ENCODE measurements at regions not wholly inside any gene's neighbourhood (a gene's known extent, or its start where the extent isn't known, plus 50 kb on each side); places are given as distances from the start of the nearest gene placed in this dataset.

DNA sequence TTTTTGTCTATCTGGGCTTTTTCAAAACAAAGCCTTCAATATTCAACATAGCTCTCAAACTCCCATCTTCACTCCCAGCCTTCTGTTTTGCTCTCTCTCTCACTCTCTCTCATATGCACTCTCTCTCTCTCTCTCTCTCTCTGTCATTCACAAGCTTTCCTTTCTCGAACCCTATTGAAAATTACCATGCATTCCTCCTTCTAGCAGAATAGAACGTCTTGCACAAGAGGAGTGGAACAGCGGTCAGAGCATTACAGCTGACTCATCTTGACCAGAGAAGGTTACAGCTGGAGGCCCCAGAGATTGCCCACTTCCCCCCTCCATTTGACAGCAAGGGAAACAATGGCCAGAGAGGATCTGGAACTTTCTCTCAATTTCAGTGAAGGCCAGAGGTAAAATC lies 51.0 kb upstream of the LIFR start:
- ATAC-seq (no peak), DNase-seq (no peak)
- H3K36me3 ChIP-seq (ENCODE audit: low read depth) = no peaks in the 10 kb centered on the region

DNA sequence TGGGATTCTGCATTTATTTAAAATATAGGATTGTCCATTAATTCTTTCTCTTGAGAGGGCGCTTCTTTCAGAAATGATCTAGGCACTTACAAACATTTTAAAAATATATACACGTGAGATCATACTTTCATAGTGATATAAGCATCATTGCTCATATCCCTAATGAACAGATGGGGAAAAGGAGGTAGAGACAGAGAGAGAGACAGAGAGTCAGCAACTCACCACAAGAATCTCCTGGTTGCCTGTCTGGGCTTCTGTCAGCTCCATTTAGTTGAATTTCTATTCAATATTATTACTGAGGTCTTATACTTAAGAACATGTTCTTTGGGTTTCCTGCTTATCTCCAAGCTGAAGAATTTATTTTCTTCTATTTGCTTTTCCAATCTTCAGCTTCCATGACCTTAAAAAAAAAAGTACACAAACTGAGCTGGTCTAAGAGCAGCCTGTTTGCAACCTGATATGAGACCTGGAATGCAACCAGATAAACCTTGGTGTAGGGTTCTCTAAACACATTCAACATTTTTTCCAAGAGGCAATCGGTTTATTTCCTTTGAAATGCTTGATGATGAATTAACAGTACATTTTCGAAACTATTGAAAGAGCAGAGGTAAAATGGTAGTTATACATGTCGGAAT lies 51.6 kb upstream of the LIFR start:
- TF ChIP-seq, protein P1, sequence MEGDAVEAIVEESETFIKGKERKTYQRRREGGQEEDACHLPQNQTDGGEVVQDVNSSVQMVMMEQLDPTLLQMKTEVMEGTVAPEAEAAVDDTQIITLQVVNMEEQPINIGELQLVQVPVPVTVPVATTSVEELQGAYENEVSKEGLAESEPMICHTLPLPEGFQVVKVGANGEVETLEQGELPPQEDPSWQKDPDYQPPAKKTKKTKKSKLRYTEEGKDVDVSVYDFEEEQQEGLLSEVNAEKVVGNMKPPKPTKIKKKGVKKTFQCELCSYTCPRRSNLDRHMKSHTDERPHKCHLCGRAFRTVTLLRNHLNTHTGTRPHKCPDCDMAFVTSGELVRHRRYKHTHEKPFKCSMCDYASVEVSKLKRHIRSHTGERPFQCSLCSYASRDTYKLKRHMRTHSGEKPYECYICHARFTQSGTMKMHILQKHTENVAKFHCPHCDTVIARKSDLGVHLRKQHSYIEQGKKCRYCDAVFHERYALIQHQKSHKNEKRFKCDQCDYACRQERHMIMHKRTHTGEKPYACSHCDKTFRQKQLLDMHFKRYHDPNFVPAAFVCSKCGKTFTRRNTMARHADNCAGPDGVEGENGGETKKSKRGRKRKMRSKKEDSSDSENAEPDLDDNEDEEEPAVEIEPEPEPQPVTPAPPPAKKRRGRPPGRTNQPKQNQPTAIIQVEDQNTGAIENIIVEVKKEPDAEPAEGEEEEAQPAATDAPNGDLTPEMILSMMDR (IDR thresholded peaks at IDR 0.05) = no peak
- H3K4me3 ChIP-seq = no peak overlapping the region
- intact Hi-C loops (cut with DNase I, micrococcal nuclease) = no loop called here
- no peak for ATAC-seq
- no peaks in the 10 kb centered on the region for H3K9me3 ChIP-seq
- H3K4me1 ChIP-seq (ENCODE audit: low read depth) = no peaks in the 10 kb centered on the region
- no peaks in the 10 kb centered on the region for H3K36me3 ChIP-seq (ENCODE audit: low read depth)
- no peak for DNase-seq

More for the DNA sequence above, 51.0 kb upstream of the LIFR start:
- Histone ChIP-seq H3K4me3 (no peak overlapping the region), H3K4me1 (ENCODE audit: low read depth) (no peaks in the 10 kb centered on the region), H3K9me3 (no peaks in the 10 kb centered on the region)
- intact Hi-C loops (cut with DNase I, micrococcal nuclease) = no loop called here
- TF ChIP-seq, protein P1 (IDR thresholded peaks at IDR 0.05) = no peak

DNA sequence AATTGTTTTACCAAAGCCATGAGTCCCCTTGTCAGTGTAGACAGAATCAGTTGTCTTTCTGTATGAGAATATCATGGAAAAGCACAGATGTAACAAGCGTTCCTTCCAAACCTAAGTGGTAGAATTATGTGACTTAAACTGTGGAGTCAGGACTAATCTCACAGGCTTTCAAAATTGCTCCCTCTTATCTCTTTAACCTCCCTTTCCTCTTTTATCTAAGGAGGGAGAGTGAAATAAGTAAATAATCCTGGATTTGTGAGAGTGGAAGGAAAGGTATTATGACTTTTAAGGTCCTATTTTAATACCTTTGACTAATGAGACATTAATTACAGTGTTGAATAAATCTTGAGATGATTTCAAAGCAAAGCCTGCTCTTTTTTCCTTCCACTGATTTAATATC lies 52.4 kb upstream of the LIFR start:
- intact Hi-C loops (cut with DNase I, micrococcal nuclease) = no loop called here
- no peak overlapping the region for H3K4me3 ChIP-seq
- no peak for DNase-seq
- H3K4me1 ChIP-seq (ENCODE audit: low read depth) = no peaks in the 10 kb centered on the region
- ATAC-seq = no peak
- H3K36me3 ChIP-seq (ENCODE audit: low read depth) = no peaks in the 10 kb centered on the region
- no peaks in the 10 kb centered on the region for H3K9me3 ChIP-seq
- TF ChIP-seq, protein P1 (IDR thresholded peaks at IDR 0.05) = no peak

DNA sequence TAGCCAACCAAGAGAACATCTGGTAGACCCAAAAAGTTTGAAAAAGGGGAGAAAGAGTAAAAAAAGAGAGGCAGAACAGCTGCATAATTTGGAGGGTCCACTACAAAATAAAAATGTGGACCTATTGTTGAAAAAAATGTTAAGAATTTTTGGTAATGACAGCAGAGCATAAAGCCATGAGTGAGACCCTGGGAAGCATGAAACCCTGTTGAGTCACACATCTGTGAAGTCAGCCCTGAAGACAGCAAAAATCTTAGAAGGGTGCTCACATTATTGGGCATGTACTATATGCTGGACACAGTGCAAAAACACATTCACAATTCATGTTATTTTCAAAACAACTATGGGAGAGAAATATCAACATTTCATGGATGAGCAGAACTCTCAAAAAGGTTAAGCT lies 56.4 kb upstream of the LIFR start:
- Histone ChIP-seq H3K4me3 (no peak overlapping the region), H3K4me1 (ENCODE audit: low read depth) (no peaks in the 10 kb centered on the region), H3K36me3 (ENCODE audit: low read depth) (no peaks in the 10 kb centered on the region), H3K9me3 (no peaks in the 10 kb centered on the region)
- intact Hi-C loops (cut with DNase I, micrococcal nuclease) = no loop called here
- no peak for ATAC-seq
- DNase-seq = no peak
- TF ChIP-seq, protein P1 (IDR thresholded peaks at IDR 0.05) = no peak

DNA sequence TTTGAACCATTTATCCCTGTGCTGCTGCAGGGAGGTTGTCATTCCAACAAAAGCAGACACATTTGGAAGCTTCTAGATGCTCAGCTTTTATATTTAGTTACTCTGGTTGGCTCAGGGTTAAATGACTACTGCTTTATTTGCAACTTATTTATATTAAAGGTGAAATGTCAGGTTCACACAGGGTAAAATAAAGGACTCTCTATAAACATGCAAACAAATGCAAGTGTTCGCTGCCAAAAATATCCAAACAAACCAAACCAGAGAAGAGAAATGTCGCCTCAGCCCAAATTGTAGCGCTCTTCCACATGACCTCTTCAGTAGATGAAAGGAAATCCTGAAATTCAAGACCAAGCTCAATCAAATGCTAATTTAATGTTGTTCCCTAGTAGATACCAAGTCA lies 57.0 kb upstream of the LIFR start:
- ATAC-seq (no peak), DNase-seq (no peak)
- H3K4me1 ChIP-seq (ENCODE audit: low read depth) = no peaks in the 10 kb centered on the region
- TF ChIP-seq, protein P1 (IDR thresholded peaks at IDR 0.05) = no peak
- intact Hi-C loops (cut with DNase I, micrococcal nuclease) = no loop called here
- no peaks in the 10 kb centered on the region for H3K36me3 ChIP-seq (ENCODE audit: low read depth)
- peaks cover 4% of the 10 kb centered on the region for H3K9me3 ChIP-seq
- H3K4me3 ChIP-seq = no peak overlapping the region

All from mucosa of descending colon (tissue), 3 donors.